ENCODE measurements at regions not wholly inside any gene's neighbourhood (a gene's known extent, or its start where the extent isn't known, plus 50 kb on each side); places are given as distances from the start of the nearest gene placed in this dataset.

DNA sequence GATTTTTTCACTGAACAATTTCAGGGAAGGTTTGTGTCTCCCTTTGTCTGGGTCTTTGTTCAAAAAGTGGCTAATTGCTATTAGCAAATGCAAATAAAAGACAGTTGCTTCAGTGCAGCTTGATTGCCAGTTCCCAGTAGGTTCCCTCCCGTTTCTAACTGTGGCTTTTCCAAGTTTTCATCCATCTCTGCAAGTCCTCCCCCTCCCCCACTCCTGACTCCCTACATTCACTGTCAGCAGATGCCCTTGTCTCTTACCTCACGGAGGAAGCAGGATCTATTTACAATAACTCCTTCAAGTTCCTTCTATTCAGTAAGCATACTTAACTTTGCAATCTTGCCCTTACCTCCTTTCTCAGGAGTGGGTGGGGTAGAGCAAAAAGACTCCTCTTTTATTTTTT is 55.4 kb upstream of the SCEL start:
- intact Hi-C loops (cut with DNase I): no loop called here
- TF ChIP-seq, protein P1, sequence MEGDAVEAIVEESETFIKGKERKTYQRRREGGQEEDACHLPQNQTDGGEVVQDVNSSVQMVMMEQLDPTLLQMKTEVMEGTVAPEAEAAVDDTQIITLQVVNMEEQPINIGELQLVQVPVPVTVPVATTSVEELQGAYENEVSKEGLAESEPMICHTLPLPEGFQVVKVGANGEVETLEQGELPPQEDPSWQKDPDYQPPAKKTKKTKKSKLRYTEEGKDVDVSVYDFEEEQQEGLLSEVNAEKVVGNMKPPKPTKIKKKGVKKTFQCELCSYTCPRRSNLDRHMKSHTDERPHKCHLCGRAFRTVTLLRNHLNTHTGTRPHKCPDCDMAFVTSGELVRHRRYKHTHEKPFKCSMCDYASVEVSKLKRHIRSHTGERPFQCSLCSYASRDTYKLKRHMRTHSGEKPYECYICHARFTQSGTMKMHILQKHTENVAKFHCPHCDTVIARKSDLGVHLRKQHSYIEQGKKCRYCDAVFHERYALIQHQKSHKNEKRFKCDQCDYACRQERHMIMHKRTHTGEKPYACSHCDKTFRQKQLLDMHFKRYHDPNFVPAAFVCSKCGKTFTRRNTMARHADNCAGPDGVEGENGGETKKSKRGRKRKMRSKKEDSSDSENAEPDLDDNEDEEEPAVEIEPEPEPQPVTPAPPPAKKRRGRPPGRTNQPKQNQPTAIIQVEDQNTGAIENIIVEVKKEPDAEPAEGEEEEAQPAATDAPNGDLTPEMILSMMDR (IDR thresholded peaks at IDR 0.05): no peak
- no peak overlapping the region for H3K4me3 ChIP-seq
- FAIRE-seq (no peak), DNase-seq (no peak), ATAC-seq (no peak)
- 20 to 28% methylated on average over 2 of the region's 2 CpGs for WGBS, 2 donors
- no peaks in the 10 kb centered on the region for H3K9me3 ChIP-seq
- H3K36me3 ChIP-seq: no peaks in the 10 kb centered on the region
- H3K27ac ChIP-seq: no peak overlapping the region
- H3K27me3 ChIP-seq: no peaks in the 10 kb centered on the region
- H3K4me1 ChIP-seq: no peaks in the 10 kb centered on the region

DNA sequence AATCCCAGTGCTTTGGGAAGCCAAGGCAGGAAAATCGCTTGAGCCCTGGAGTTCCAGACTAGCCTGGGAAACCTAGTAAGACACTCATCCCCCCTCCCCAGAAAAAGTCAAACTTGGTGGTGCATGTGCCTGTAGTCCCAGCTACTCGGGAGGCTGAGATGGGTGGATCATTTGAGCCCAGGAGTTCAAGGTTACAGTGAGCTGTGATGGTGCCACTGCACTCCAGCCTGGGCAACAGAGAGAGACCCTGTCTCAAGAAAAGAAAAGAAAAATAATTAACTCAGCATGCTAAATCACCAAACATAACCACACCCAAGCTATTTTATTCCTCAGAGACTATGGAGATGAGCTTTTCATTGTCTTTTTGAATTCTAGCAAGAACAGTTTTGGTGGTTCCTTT is 56.2 kb upstream of the SCEL start:
- H3K4me3 ChIP-seq: no peak overlapping the region
- H3K4me1 ChIP-seq: no peaks in the 10 kb centered on the region
- H3K9me3 ChIP-seq: no peaks in the 10 kb centered on the region
- ATAC-seq: no peak
- intact Hi-C loops (cut with DNase I): no loop called here
- no peak for FAIRE-seq
- no peaks in the 10 kb centered on the region for H3K36me3 ChIP-seq
- H3K27ac ChIP-seq: no peak overlapping the region
- DNase-seq: no peak
- 47 to 53% methylated on average over 2 of the region's 2 CpGs for WGBS, 2 donors
- H3K27me3 ChIP-seq: no peaks in the 10 kb centered on the region
- TF ChIP-seq, protein P1 (IDR thresholded peaks at IDR 0.05): no peak

DNA sequence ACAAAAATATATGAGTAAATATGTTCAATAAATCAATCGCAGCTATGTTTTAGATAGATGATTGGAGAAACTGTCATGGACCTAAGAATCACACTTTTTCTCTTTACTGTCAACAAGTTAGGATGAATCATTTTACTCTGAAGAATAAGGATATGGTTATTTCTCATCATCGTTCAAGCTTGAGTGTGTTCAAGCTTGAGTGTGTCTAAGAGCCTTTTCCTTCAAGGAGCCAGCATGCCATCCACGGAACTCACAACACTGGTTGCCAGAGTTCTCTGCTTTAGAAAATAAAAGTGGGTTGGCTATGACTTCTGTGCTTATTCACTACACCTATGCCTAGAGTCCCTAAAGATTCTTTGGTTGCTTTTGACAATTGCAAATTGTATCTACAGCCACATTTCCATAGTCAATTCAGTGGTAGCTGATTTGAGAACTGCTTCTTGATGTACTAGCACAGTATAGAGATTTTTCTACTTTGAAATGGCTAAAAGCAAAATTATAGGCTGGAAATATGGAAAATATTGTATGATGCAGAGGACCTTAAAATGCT is 58.1 kb upstream of the SCEL start:
- WGBS, 2 donors: 68 to 82% methylated on average over 3 of the region's 3 CpGs
- Histone ChIP-seq H3K4me3 (no peak overlapping the region), H3K27ac (no peak overlapping the region), H3K9me3 (no peaks in the 10 kb centered on the region), H3K4me1 (no peaks in the 10 kb centered on the region), H3K27me3 (no peaks in the 10 kb centered on the region), H3K36me3 (no peaks in the 10 kb centered on the region)
- ATAC-seq: no peak
- no peak for DNase-seq
- intact Hi-C loops (cut with DNase I): no loop called here
- no peak for FAIRE-seq
- TF ChIP-seq, protein P1 (IDR thresholded peaks at IDR 0.05): no peak

DNA sequence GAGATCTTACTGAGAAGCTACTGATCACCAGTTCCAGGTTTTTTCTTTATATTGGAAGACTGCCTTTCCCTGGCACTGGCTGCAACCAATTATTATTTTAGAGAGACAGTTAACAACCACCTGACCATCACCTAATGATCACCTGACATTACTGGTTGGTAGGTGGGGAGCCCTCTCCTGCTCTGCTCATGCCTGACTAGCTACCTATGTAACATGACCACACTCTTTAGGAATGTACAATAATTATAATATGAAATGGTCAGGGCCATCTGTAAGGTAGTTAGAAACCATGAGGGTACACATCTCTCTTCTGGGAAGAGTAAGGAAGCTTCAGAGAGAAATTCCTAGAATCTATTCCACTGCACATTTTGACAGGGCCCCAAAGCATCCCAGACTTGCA is 59.0 kb upstream of the SCEL start:
- no peak overlapping the region for H3K4me3 ChIP-seq
- no peaks in the 10 kb centered on the region for H3K4me1 ChIP-seq
- TF ChIP-seq, protein P1 (IDR thresholded peaks at IDR 0.05): no peak
- FAIRE-seq: no peak
- intact Hi-C loops (cut with DNase I): no loop called here
- H3K9me3 ChIP-seq: no peaks in the 10 kb centered on the region
- DNase-seq: no peak
- H3K36me3 ChIP-seq: no peaks in the 10 kb centered on the region
- ATAC-seq: no peak
- H3K27me3 ChIP-seq: no peaks in the 10 kb centered on the region
- no peak overlapping the region for H3K27ac ChIP-seq

DNA sequence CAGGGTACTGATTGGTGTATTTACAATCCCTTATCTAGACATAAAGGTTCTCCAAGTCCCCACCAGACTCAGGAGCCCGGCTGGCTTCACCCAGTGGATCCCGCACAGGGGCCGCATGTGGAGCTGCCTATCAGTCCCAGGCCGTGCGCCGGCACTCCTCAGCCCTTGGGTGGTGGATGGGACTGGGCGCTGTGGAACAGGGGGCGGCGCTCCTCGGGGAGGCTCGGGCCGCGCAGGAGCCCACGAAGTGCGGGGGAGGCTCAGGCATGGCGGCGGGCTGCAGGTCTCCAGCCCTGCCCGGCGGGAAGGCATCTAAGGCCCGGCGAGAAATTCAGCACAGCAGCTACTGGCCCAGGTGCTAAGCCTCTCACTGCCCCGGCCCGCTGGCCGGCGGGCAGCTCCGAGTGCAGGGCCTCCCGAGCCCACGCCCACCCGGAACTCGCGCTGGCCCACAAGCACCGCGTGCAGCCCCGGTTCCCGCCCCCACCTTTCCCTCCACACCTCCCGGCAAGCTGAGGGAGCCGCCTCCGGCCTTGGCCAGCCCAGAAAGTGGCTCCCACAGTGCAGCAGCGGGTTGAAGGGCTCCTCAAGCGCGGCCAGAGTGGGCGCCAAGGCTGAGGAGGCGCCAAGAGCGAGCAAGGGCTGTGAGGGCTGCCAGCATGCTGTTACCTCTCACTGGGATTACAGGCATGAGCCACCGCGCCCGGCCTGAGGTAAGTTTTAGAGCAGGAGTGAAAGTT is 60.0 kb upstream of the SCEL start:
- H3K36me3 ChIP-seq: no peaks in the 10 kb centered on the region
- FAIRE-seq (no peak), DNase-seq (peak in 2 of 6 donors; percentile 15 to 58), ATAC-seq (no peak)
- WGBS, 2 donors: 95% methylated on average over 43 to 47 of the region's 47 CpGs
- TF ChIP-seq, protein P1 (IDR thresholded peaks at IDR 0.05): no peak
- intact Hi-C loops (cut with DNase I): no loop called here
- H3K27ac ChIP-seq: no peak overlapping the region
- H3K27me3 ChIP-seq: no peaks in the 10 kb centered on the region
- no peaks in the 10 kb centered on the region for H3K9me3 ChIP-seq
- no peaks in the 10 kb centered on the region for H3K4me1 ChIP-seq
- no peak overlapping the region for H3K4me3 ChIP-seq

Measured in pancreas (tissue), 10 donors.